ENCODE measurements at regions not wholly inside any gene's neighbourhood (a gene's known extent, or its start where the extent isn't known, plus 50 kb on each side); places are given as distances from the start of the nearest gene placed in this dataset.

DNA sequence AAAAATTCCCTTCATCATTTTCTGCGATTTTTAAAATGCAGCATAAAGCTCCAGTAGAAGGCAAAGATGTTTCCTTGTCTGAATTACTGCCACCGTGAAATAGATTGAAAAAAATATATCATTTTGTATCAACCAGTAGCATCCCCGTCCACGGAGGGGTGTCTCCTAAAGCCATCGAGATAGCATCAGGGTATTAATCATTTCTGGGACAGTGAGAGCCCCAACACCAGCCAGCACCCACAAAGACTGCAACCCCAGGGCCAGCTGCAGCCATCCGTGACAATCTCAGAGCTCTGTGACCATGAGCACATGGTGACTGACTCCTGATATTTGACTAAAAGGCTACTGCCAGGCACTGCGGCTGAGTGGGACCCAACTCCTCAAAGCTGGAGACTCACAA lies 64.1 kb upstream of the SIX3 start:
- DNase-seq (ENCODE audit: insufficient read length, low spot score) (no peak), FAIRE-seq (no peak)

- DNase-seq (ENCODE audit: insufficient read length, low spot score) (no peak), FAIRE-seq (no peak)
Measured at GRCh38 chr2:44879269-44880124, 62.0 kb upstream of the SIX3 start.

GRCh38 chr2:44880125-44880483 lies 61.4 kb upstream of the SIX3 start:
- FAIRE-seq (no peak), DNase-seq (ENCODE audit: insufficient read length, low spot score) (no peak)

DNA sequence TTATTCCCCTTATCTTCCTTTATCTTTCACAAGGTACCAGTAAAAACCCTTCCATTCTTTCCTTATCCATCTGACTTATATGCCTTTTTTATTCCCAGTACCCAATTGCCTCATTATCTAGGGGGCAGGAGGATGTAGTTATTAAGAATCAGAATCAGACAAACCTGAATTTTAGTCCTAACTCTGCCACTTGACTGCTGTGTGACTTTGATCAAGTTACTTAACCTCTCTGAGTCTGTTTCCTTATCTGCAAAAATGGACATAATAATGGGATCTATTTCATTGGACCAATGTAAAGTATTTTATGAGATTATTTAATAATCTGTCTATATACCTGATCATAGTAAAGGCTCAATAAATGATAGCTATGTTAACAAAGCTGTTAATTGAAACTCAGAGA lies 59.6 kb upstream of the SIX3 start:
- FAIRE-seq, result no peak

GRCh38 chr2:44883356-44883755 lies 58.1 kb upstream of the SIX3 start:
- FAIRE-seq, result no peak

More for the DNA sequence above, 59.6 kb upstream of the SIX3 start:
- no peak for DNase-seq (ENCODE audit: insufficient read length, low spot score)

GRCh38 chr2:44884231-44884630 lies 57.3 kb upstream of the SIX3 start:
- DNase-seq (ENCODE audit: insufficient read length, low spot score), result no peak
- no peak for FAIRE-seq

More at GRCh38 chr2:44883356-44883755, 58.1 kb upstream of the SIX3 start:
- DNase-seq (ENCODE audit: insufficient read length, low spot score), result no peak

GRCh38 chr2:44884677-44885076 lies 56.8 kb upstream of the SIX3 start:
- FAIRE-seq, result no peak
- no peak for DNase-seq (ENCODE audit: insufficient read length, low spot score)

DNA sequence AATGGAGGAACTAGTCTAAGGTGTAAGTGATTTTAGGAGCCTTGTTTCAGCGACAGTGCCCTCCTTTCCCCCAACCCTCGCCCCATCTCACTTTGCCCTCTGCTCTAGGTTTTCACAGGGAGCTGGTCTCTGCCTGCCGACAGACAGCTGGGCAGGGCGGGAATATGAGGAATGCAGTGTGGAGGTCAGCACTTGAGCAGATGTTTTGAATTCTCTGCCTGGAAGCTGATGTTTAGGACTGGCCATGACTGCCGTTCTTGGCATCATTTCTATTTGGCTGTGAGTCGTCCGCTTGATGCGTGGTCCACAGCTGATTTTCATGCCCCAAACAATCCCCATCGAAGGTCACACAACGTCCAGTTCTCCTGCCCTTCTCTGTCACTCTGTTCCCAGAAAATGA lies 55.1 kb upstream of the SIX3 start:
- FAIRE-seq (no peak), DNase-seq (ENCODE audit: insufficient read length, low spot score) (no peak)

DNA sequence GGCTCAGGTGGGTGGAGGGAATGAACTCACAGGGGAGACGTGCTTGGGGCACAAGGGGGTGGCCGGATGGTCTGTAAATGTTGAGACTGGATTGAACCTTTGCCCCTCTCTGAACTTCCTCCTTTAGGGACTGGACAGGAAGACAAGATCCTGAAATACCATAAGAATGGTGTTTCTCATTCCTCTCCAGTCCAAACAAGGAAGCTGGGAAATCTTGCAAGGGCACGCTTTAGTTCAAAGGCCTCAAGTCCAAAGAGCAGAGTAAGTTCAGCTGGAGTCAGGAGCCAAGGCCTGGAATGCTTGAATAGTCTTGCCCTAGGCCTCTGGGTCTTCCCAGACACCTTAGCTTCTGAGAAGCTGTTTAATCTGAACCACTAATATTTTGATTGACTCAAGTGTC lies 52.4 kb upstream of the SIX3 start:
- no peak for DNase-seq (ENCODE audit: insufficient read length, low spot score)
- no peak for FAIRE-seq
